Neuronal stem cell (in vitro differentiated cells): ENCODE measurements at regions not wholly inside any gene's neighbourhood (a gene's known extent, or its start where the extent isn't known, plus 50 kb on each side); places are given as distances from the start of the nearest gene placed in this dataset.

Source experiments
- DNase-seq: peaks from one replicate; pipeline ENCODE4 v3.0.0-alpha.2; 2013; ENCODE audit warnings: low spot score
- H2AFZ ChIP-seq: one replicate; pipeline ENCODE4 v1.6.1; 2013; ENCODE audit warnings: mild to moderate bottlenecking, low read length, inconsistent platforms
- H2AK5ac ChIP-seq: 2 replicates; pipeline ENCODE4 v1.6.1; 2013; ENCODE audit warnings: low read depth, mild to moderate bottlenecking, inconsistent platforms, low read length, moderate library complexity, mixed read lengths
- H2BK120ac ChIP-seq: 2 replicates; pipeline ENCODE4 v1.6.1; 2013; ENCODE audit warnings: low read depth, mild to moderate bottlenecking, inconsistent platforms, low read length, moderate library complexity, mixed read lengths
- H2BK12ac ChIP-seq: one replicate; pipeline ENCODE4 v1.6.1; 2013; ENCODE audit warnings: low read length, inconsistent platforms
- H2BK15ac ChIP-seq: 2 replicates; pipeline ENCODE4 v1.6.1; 2013; ENCODE audit warnings: mild to moderate bottlenecking, low read length, inconsistent platforms, mixed read lengths
- H2BK5ac ChIP-seq: one replicate; pipeline ENCODE4 v1.6.1; 2013; ENCODE audit warnings: inconsistent platforms, mild to moderate bottlenecking, low read length, moderate library complexity
- H3K14ac ChIP-seq: one replicate; pipeline ENCODE4 v1.6.1; 2013; ENCODE audit warnings: low read length, inconsistent platforms
- H3K18ac ChIP-seq: 2 replicates; pipeline ENCODE4 v1.6.1; 2013; ENCODE audit warnings: low read length, inconsistent platforms
- H3K23ac ChIP-seq: 2 replicates; pipeline ENCODE4 v1.6.1; 2013; ENCODE audit warnings: low read depth, mild to moderate bottlenecking, mixed read lengths, low read length, inconsistent platforms; ENCODE audit not compliant: poor library complexity
- H3K27ac ChIP-seq: replicated peaks from 3 replicates; pipeline ENCODE4 v1.5.1; 2013; ENCODE audit warnings: low read length, inconsistent platforms
- H3K27me3 ChIP-seq, 3 experiments: 2 replicates each; pipeline ENCODE4 v1.6.1; 2013; ENCODE audit warnings: low read length in 3 of 3, mild to moderate bottlenecking in 2 of 3, inconsistent platforms in 1 of 3, low read depth in 1 of 3, mixed read lengths in 1 of 3, moderate library complexity in 1 of 3; ENCODE audit not compliant: control insufficient read depth in 3 of 3, insufficient read depth in 3 of 3
- H3K36me3 ChIP-seq, 2 donors: replicated peaks in 1 of 2; 2 replicates each; pipeline ENCODE4 v1.6.1; 2013; ENCODE audit warnings: low read length in 2 of 2; ENCODE audit not compliant: control insufficient read depth in 2 of 2, insufficient read depth in 2 of 2
- H3K4ac ChIP-seq: 2 replicates; pipeline ENCODE4 v1.6.1; 2013; ENCODE audit warnings: inconsistent platforms, mild to moderate bottlenecking, low read length, moderate library complexity
- H3K4me1 ChIP-seq, 2 donors: 1 replicate in 1 of 2; 2 replicates in 1 of 2; pipeline ENCODE4 v1.6.1; 2013; ENCODE audit warnings: low read length in 2 of 2, low read depth in 1 of 2; ENCODE audit not compliant: control insufficient read depth in 2 of 2, insufficient read depth in 1 of 2
- H3K4me2 ChIP-seq: one replicate; pipeline ENCODE4 v1.6.1; 2013; ENCODE audit warnings: mild to moderate bottlenecking, low read length, inconsistent platforms; ENCODE audit not compliant: insufficient read depth, poor library complexity, severe bottlenecking
- H3K4me3 ChIP-seq, 2 donors: 2 replicates each; pipeline ENCODE4 v1.5.1; 2013; ENCODE audit warnings: low read length in 2 of 2, mild to moderate bottlenecking in 2 of 2, inconsistent platforms in 1 of 2, moderate library complexity in 1 of 2
- H3K79me1 ChIP-seq: one replicate; pipeline ENCODE4 v1.6.1; 2013; ENCODE audit warnings: low read depth, mild to moderate bottlenecking, inconsistent platforms, low read length, moderate library complexity
- H3K9ac ChIP-seq: one replicate; pipeline ENCODE4 v1.6.1; 2013; ENCODE audit warnings: mild to moderate bottlenecking, low read depth, low read length, inconsistent platforms; ENCODE audit not compliant: poor library complexity
- H3K9me3 ChIP-seq, 2 donors: replicated peaks in 1 of 2; 2 replicates each; pipeline versions ENCODE3 to v1.6.1; 2013; ENCODE audit warnings: low read length in 2 of 2, mild to moderate bottlenecking in 2 of 2, inconsistent platforms in 1 of 2, low read depth in 1 of 2, mixed read lengths in 1 of 2, moderate library complexity in 1 of 2; ENCODE audit not compliant: control insufficient read depth in 2 of 2, insufficient read depth in 1 of 2
- H4K8ac ChIP-seq: one replicate; pipeline ENCODE4 v1.6.1; 2013; ENCODE audit warnings: low read depth, mild to moderate bottlenecking, inconsistent platforms, low read length, moderate library complexity
- H4K91ac ChIP-seq: one replicate; pipeline ENCODE4 v1.6.1; 2013; ENCODE audit warnings: low read length, low read depth, mild to moderate bottlenecking, inconsistent platforms; ENCODE audit not compliant: poor library complexity
- WGBS, 2 donors: extraction: QIAGEN DNeasy Blood & Tissue Kit; methylation state at CpG; one replicate each; pipeline ENCODE4 v1.1.7; 2013; ENCODE audit warnings: missing lambda C conversion rate in 2 of 2, mixed read lengths in 1 of 2; ENCODE audit not compliant: insufficient read length in 2 of 2, insufficient replicate concordance in 1 of 2; ENCODE audit errors: extremely low coverage in 2 of 2; 5-methylcytosine and 5-hydroxymethylcytosine counted together

DNA sequence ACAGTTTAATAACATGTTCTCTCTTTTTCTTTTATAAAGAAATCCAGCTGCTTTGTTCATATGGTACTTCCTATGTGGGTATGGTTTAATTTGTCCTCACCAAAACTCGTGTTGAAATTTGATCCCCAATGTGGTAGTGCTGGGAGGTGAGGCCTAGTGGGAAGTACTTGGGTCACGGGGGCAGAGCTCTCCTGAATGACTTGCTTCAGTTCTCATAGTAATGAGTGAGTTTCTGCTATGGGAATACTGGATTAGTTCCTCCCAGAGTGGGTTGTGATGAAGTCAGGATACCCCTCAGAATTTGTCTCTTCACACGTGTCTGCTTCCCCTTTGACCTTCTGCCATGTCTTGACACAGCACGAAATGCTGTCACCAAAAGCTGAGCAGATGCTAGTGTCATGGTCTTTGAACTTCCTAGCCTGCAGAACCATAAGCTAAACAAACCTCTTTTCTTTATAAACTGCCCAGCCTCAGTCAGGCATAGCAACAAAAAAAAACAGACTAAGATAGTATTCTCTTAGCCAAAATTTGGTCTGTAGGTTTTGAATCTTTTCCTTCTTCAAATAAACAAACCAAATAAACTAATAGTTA, 87.8 kb upstream of the HS3ST5 start:
- Histone ChIP-seq H2AFZ (no peak overlapping the region), H3K79me1 (no peaks in the 10 kb centered on the region), H3K27me3 (peaks cover 0 to 49% (median 0%) of the 10 kb centered on the region in 3 experiments), H3K4me2 (no peak overlapping the region), H3K9me3 (no peaks in the 10 kb centered on the region), H3K27ac (peak overlapping the region; percentile 44), H3K4me3 (no peak overlapping the region), H2BK12ac (no peak overlapping the region), H3K4me1 (peaks cover 2 to 13% of the 10 kb centered on the region in 2 donors), H3K23ac (no peak overlapping the region), H3K9ac (no peak overlapping the region), H2BK15ac (no peak overlapping the region), H2BK5ac (no peak overlapping the region), H4K8ac (no peak overlapping the region), H3K14ac (no peak overlapping the region), H4K91ac (no peak overlapping the region), H2BK120ac (no peak overlapping the region), H2AK5ac (no peak overlapping the region), H3K36me3 (no peaks in the 10 kb centered on the region), H3K18ac (peak overlapping the region; percentile 85), H3K4ac (no peak overlapping the region)
- DNase-seq: peak; percentile 4
- WGBS, 2 donors: no CpG with 5 or more reads among the region's 4 CpGs

- Histone ChIP-seq H3K4me2 (no peak overlapping the region), H2BK12ac (no peak overlapping the region), H3K14ac (no peak overlapping the region), H3K23ac (no peak overlapping the region), H3K4ac (no peak overlapping the region), H3K27ac (no peak overlapping the region), H3K36me3 (no peaks in the 10 kb centered on the region), H3K79me1 (no peaks in the 10 kb centered on the region), H3K4me3 (no peak overlapping the region), H3K9ac (no peak overlapping the region), H3K4me1 (peaks cover 2 to 13% of the 10 kb centered on the region in 2 donors), H2BK120ac (no peak overlapping the region), H3K9me3 (no peaks in the 10 kb centered on the region), H3K27me3 (peaks cover 0 to 55% (median 0%) of the 10 kb centered on the region in 3 experiments), H2AK5ac (no peak overlapping the region), H3K18ac (no peak overlapping the region), H2BK15ac (no peak overlapping the region), H4K91ac (no peak overlapping the region), H2BK5ac (no peak overlapping the region), H4K8ac (no peak overlapping the region), H2AFZ (no peak overlapping the region)
- WGBS, 2 donors: no CpG with 5 or more reads among the region's 2 CpGs
- DNase-seq: no peak
These were observed 85.5 kb upstream of the HS3ST5 start for GRCh38 chr6:114428341-114428740.

- no peak overlapping the region for H2BK5ac ChIP-seq
- no peak for DNase-seq
These were observed 78.4 kb upstream of the HS3ST5 start for GRCh38 chr6:114421199-114421598.

GRCh38 chr6:114419175-114419574, 76.4 kb upstream of the HS3ST5 start:
- H3K9me3 ChIP-seq: no peaks in the 10 kb centered on the region
- H3K14ac ChIP-seq: no peak overlapping the region
- no peaks in the 10 kb centered on the region for H3K79me1 ChIP-seq
- H2BK5ac ChIP-seq: no peak overlapping the region
- H2BK12ac ChIP-seq: no peak overlapping the region
- H3K9ac ChIP-seq: no peak overlapping the region
- no peak overlapping the region for H3K4me3 ChIP-seq
- H3K27ac ChIP-seq: no peak overlapping the region
- no peak overlapping the region for H3K4me2 ChIP-seq
- H3K36me3 ChIP-seq: no peaks in the 10 kb centered on the region
- H2AK5ac ChIP-seq: no peak overlapping the region
- H3K4me1 ChIP-seq: peaks cover 0 to 3% of the 10 kb centered on the region in 2 donors
- no peak overlapping the region for H4K8ac ChIP-seq
- no peak overlapping the region for H4K91ac ChIP-seq
- H2BK120ac ChIP-seq: no peak overlapping the region
- no peak overlapping the region for H3K18ac ChIP-seq
- H2AFZ ChIP-seq: no peak overlapping the region
- H3K23ac ChIP-seq: no peak overlapping the region
- H3K27me3 ChIP-seq: peaks cover 0 to 52% (median 0%) of the 10 kb centered on the region in 3 experiments
- H2BK15ac ChIP-seq: no peak overlapping the region
- no peak for DNase-seq
- WGBS, 2 donors: no CpG with 5 or more reads among the region's 2 CpGs
- no peak overlapping the region for H3K4ac ChIP-seq

More at GRCh38 chr6:114421199-114421598, 78.4 kb upstream of the HS3ST5 start:
- H2AFZ ChIP-seq: no peak overlapping the region
- H3K23ac ChIP-seq: no peak overlapping the region
- H2AK5ac ChIP-seq: no peak overlapping the region
- H4K91ac ChIP-seq: no peak overlapping the region
- no peak overlapping the region for H3K9ac ChIP-seq
- H3K79me1 ChIP-seq: no peaks in the 10 kb centered on the region
- H3K4me3 ChIP-seq: no peak overlapping the region
- no peak overlapping the region for H2BK12ac ChIP-seq
- no peaks in the 10 kb centered on the region for H3K36me3 ChIP-seq
- no peak overlapping the region for H3K4ac ChIP-seq
- no peak overlapping the region for H2BK120ac ChIP-seq
- H3K4me1 ChIP-seq: peaks cover 0 to 3% of the 10 kb centered on the region in 2 donors
- H2BK15ac ChIP-seq: no peak overlapping the region
- H3K18ac ChIP-seq: no peak overlapping the region
- no peaks in the 10 kb centered on the region for H3K9me3 ChIP-seq
- no peak overlapping the region for H4K8ac ChIP-seq
- peaks cover 0 to 61% (median 0%) of the 10 kb centered on the region in 3 experiments for H3K27me3 ChIP-seq
- H3K4me2 ChIP-seq: no peak overlapping the region
- no peak overlapping the region for H3K14ac ChIP-seq
- H3K27ac ChIP-seq: no peak overlapping the region
